Fibroblast of pulmonary artery (primary cell): ENCODE measurements at regions not wholly inside any gene's neighbourhood (a gene's known extent, or its start where the extent isn't known, plus 50 kb on each side); places are given as distances from the start of the nearest gene placed in this dataset.
"Not testable (repeated sequence)": the region's sequence is repeated elsewhere in the genome, so short reads cannot be mapped to it uniquely, and the experiment has no call there.

ENCODE experiments used
- DNase-seq: peaks from one replicate; pipeline ENCODE4 v3.0.0-alpha.2; 2010; ENCODE audit warnings: low read depth
- H3K4me3 ChIP-seq: replicated peaks from 2 replicates; pipeline ENCODE4 v1.5.1; 2011; ENCODE audit warnings: low read depth, mild to moderate bottlenecking, control low read depth, low read length, moderate library complexity
- TF ChIP-seq, protein P1 (sequence below): IDR thresholded peaks from 2 replicates; pipeline ENCODE4 v1.5.1; 2011; ENCODE audit warnings: mild to moderate bottlenecking, control low read depth, low read length, inconsistent platforms; ENCODE audit errors: missing control alignments

DNA sequence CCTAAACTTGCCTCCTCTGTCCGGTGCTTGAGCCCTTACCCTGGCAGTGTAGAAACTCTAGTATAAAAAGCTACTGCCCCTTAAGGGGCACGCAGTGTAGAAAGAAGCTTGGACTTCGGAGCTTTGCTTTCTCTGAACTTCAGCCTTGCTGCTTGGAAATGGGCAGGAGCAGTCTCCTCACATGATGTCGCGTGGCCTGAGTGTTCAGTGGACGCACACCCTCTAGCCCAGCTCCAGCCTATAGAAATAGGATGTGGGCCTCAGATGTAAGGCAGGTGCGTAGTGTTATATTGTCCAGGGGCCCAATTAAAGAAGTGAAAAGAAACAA lies 98.2 kb upstream of the PCBD1 start:
- no peak for DNase-seq
- H3K4me3 ChIP-seq = no peak overlapping the region
- TF ChIP-seq, protein P1, sequence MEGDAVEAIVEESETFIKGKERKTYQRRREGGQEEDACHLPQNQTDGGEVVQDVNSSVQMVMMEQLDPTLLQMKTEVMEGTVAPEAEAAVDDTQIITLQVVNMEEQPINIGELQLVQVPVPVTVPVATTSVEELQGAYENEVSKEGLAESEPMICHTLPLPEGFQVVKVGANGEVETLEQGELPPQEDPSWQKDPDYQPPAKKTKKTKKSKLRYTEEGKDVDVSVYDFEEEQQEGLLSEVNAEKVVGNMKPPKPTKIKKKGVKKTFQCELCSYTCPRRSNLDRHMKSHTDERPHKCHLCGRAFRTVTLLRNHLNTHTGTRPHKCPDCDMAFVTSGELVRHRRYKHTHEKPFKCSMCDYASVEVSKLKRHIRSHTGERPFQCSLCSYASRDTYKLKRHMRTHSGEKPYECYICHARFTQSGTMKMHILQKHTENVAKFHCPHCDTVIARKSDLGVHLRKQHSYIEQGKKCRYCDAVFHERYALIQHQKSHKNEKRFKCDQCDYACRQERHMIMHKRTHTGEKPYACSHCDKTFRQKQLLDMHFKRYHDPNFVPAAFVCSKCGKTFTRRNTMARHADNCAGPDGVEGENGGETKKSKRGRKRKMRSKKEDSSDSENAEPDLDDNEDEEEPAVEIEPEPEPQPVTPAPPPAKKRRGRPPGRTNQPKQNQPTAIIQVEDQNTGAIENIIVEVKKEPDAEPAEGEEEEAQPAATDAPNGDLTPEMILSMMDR = no peak

DNA sequence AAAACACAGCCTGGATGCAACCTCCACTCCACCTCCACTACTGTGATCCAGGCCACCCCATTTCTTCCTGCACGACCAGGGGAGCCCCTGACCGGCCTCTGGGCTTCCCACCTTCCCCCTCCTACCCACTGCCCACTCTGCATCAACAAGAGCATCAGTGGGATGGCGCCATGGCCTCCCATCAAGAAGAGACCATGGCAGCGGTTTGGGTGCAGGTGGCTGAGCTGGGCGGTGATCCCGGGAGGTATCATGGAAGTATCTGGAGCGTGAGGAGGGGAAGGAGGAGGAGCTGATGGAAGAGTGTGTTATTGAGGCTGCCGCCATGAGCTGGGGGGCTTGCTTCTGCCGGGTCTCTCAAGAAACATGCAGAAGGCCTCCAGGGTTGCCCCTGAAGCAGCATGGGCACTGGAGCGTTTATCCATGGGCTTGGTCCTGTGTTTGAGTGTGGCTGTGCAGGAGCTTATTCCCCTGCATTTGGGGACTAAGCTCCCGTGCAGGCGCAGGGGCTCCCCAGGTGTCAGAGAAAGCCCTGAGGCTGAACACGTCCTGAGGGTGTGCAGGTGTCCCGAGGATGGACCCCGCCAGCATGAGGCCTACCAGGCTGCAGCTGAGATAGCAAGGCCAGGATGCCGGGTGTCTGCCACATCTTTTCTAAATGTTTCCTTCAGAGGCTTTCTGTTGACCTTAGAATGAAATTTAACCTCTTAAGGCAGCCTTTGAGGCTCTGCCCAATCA lies 99.2 kb upstream of the PCBD1 start:
- no peak overlapping the region for H3K4me3 ChIP-seq
- no peak for DNase-seq
- TF ChIP-seq, protein P1 = no peak

DNA sequence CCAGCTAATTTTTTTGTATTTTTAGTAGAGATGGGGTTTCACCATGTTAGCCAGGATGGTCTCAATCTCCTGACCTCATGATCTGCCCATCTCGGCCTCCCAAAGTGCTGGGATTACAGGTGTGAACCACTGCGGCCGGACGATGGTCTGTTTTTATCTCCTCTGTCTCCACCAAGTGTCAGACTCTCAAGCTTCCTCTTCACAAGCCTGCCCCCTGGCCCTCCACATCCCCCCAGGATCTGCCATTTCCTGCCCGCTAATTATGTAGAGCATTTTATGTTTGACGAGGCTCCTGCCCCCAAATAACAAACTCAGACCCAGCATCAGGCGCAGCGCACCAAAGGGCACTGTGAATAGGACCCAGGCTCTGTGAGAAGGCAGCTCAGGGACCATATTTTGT lies 101.8 kb upstream of the PCBD1 start:
- not testable (repeated sequence) for H3K4me3 ChIP-seq, DNase-seq

DNA sequence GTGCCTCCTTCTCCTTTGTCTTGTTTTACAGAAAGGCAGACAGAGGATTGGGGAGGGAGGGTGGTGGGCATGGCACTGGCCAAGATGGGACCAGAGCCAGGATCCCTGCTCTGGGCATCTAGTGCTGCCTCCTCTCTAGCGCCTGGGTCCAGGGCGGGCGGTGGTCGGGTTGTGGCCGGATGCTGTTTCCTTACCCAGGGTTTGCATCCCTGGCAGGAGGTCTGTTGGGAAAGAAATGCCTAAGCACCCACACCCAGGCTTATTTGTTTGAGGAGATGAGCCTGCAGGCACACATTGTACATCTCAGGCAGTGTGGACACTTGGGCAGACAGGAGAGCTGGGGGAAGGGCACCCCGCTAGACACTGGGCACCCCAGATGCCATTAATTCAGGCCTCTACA lies 102.3 kb upstream of the PCBD1 start:
- no peak overlapping the region for H3K4me3 ChIP-seq
- DNase-seq = no peak
- TF ChIP-seq, protein P1 = no peak

DNA sequence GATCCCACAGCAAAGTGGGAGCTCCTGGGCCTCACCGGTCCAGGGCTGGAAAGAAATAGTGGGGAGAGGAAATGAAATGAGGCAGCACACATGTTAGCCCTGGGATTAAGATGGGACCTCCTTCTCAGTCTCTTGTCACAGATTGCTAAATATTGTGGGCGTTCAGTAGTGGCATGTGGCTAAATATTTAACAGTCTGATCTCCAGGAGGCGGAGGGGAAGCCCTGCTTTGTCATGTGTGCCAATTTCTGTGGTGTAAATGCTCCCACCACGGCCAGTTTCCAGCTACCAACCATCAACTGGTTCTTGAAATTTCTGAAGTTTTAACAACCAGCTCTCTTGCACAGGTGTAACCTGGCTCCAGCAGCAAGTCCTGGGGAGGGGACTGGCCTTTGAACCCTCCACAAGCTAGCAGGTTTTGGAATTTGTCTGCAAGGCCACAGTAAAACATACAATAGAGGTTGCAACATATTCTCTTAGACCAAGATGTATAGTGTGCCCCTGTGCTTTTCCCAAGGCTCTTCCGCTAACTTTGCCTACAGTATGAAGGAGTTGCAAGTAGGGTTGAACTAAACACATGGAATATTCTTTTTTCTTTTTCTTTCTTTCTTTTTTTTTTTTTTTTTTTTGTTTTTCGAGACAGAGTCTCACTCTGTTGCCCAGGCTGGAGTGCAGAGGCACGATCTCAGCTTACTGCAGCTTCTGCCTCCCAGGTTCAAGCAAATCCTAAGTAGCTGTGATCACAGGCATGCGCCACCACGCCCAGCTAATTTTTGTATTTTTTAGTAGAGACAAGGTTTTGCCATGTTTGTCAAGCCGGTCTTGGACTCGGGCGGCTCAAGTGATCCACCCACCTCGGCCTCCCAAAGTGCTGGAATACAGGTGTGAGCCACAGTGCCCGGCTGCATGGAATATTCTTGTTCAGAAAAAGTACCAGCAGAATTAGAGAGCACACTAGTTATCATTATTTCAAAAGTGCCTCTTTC lies 103.1 kb upstream of the PCBD1 start:
- no peak overlapping the region for H3K4me3 ChIP-seq
- TF ChIP-seq, protein P1 = no peak
- no peak for DNase-seq

DNA sequence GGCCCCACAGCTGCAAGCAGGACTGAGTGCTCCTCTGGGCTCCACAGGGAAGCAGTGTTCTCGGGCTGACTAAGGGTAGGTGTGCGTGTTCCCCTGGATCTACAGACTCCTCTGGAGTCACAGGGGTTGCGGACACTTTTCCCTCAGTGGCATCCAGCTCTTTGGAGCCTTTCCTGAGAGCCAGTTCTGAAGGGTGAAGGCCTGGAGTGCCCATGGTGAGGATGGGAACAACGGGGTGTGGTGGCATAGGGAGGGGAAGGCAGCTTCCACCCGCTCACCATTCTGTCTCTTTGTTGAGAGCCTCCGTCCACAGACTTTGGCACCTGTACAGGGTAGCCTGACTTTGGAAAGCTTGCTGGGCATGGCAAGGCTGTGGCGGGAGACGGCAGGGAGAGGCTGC lies 104.1 kb upstream of the PCBD1 start:
- TF ChIP-seq, protein P1 = no peak
- H3K4me3 ChIP-seq = no peak overlapping the region
- DNase-seq = no peak

DNA sequence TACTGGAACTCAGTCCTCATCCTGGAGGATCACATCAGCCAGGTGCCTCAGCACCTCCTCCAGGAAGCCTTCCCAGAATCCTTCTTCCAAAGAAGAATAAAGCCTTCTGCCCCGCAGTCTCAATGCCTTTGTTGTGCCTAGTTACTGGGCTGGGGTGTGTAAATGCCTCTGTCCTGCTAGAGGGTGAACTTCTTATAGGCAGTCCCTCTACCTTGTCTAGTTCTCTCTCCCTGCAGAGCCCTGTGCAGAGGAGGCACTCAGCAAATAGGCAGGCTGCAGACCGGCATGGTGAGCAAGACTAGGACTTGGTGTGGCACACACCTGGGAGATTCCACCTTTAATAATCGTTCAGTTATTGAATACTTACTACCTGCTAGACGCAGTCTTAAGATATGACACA lies 104.7 kb upstream of the PCBD1 start:
- DNase-seq = no peak
- TF ChIP-seq, protein P1 = no peak
- H3K4me3 ChIP-seq = no peak overlapping the region
